PFSK-1 (cell line): ENCODE measurements at regions not wholly inside any gene's neighbourhood (a gene's known extent, or its start where the extent isn't known, plus 50 kb on each side); places are given as distances from the start of the nearest gene placed in this dataset.

Experiments used
- FOXP2 ChIP-seq: optimal IDR thresholded peaks from 2 replicates; pipeline ENCODE3; 2011; ENCODE audit warnings: borderline replicate concordance, control low read depth, inconsistent platforms; ENCODE audit not compliant: insufficient read depth; ENCODE audit errors: extremely low read length, extremely low read depth
- POLR2AphosphoS5 ChIP-seq: IDR thresholded peaks from 2 replicates; pipeline ENCODE4 v1.6.1; 2012; ENCODE audit warnings: low read depth, mild to moderate bottlenecking, control low read depth, low read length, moderate library complexity
- REST ChIP-seq, 2 experiments: IDR thresholded peaks; 2 replicates each; pipeline versions ENCODE4 v1.6.1 to v1.8.0; 2011 to 2012; ENCODE audit warnings: low read depth in 2 of 2, low read length in 2 of 2, control low read depth in 1 of 2, inconsistent platforms in 1 of 2, mild to moderate bottlenecking in 1 of 2, moderate library complexity in 1 of 2; ENCODE audit not compliant: insufficient read depth in 1 of 2
- SIN3A ChIP-seq: IDR thresholded peaks from 2 replicates; pipeline ENCODE4 v1.6.1; 2012; ENCODE audit warnings: mild to moderate bottlenecking, low read length, moderate library complexity, borderline replicate concordance; ENCODE audit not compliant: insufficient read depth
- TAF1 ChIP-seq: IDR thresholded peaks from 2 replicates; pipeline ENCODE4 v1.6.1; 2012; ENCODE audit warnings: low read length, control low read depth, borderline replicate concordance; ENCODE audit not compliant: insufficient read depth

- TF ChIP-seq SIN3A = no peak
- TF ChIP-seq REST (IDR thresholded peaks at IDR 0.05; ENCODE audit: insufficient read depth in 1 of 2, low read depth in 2 of 2, low read length in 2 of 2) = no peak
- TF ChIP-seq FOXP2 = no peak
- no peak for TF ChIP-seq POLR2AphosphoS5
- no peak for TF ChIP-seq TAF1
Measured at GRCh38 chr9:109941771-109942170, 161.8 kb downstream of the PALM2AKAP2 start.

GRCh38 chr9:109945573-109945972, 165.6 kb downstream of the PALM2AKAP2 start:
- TF ChIP-seq FOXP2 (no peak), REST (IDR thresholded peaks at IDR 0.05; ENCODE audit: insufficient read depth in 1 of 2, low read depth in 2 of 2, low read length in 2 of 2) (no peak), POLR2AphosphoS5 (no peak)

- TF ChIP-seq TAF1 = no peak
- no peak for TF ChIP-seq FOXP2
- TF ChIP-seq SIN3A = no peak
Measured at GRCh38 chr9:109948453-109948852, 168.5 kb downstream of the PALM2AKAP2 start.

- TF ChIP-seq FOXP2 (no peak), TAF1 (no peak), SIN3A (no peak), REST (IDR thresholded peaks at IDR 0.05; ENCODE audit: insufficient read depth in 1 of 2, low read depth in 2 of 2, low read length in 2 of 2) (no peak), POLR2AphosphoS5 (no peak)
Measured at GRCh38 chr9:109950710-109951443, 170.9 kb downstream of the PALM2AKAP2 start.

GRCh38 chr9:109953300-109953699, 173.3 kb downstream of the PALM2AKAP2 start:
- TF ChIP-seq FOXP2 = no peak
- no peak for TF ChIP-seq SIN3A
- no peak for TF ChIP-seq TAF1
- no peak for TF ChIP-seq POLR2AphosphoS5
- no peak for TF ChIP-seq REST (IDR thresholded peaks at IDR 0.05; ENCODE audit: insufficient read depth in 1 of 2, low read depth in 2 of 2, low read length in 2 of 2)
